NCI-H510A (cell line): ENCODE measurements at regions not wholly inside any gene's neighbourhood (a gene's known extent, or its start where the extent isn't known, plus 50 kb on each side); places are given as distances from the start of the nearest gene placed in this dataset.
A peak's percentile ranks its signal among the peaks of the same experiment; 100 is the strongest.
"Not testable (repeated sequence)": the region's sequence is repeated elsewhere in the genome, so short reads cannot be mapped to it uniquely, and the experiment has no call there.

Source experiments
- DNase-seq: peaks from one replicate; lab custom pipeline; 2025; lab: John Stamatoyannopoulos, UW

DNA sequence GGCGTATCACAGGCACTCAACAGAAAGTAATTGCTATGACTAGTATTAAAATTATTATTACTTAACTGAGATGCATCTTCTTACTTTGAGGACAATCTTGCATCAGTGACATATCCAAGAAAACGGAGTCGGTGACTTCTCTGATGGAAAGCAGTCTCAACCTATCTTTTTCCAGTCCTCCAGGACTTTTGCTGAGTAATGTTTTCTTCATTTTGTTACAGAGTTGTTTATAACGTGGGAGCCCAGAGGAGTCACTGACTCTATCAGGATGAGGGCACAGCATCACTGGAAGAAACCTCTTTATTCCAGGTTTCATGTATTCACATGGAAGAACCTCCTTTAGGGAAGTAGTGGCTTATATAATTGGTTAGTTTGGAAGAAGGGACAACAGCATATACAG lies 51.5 kb upstream of the MELK start:
- DNase-seq = no peak

- no peak for DNase-seq
Measured at GRCh38 chr9:36517131-36517530, 55.6 kb upstream of the MELK start.

- DNase-seq = no peak
Measured at GRCh38 chr9:36504156-36504555, 68.5 kb upstream of the MELK start.

GRCh38 chr9:36503172-36504088 lies 69.3 kb upstream of the MELK start:
- DNase-seq = no peak

DNA sequence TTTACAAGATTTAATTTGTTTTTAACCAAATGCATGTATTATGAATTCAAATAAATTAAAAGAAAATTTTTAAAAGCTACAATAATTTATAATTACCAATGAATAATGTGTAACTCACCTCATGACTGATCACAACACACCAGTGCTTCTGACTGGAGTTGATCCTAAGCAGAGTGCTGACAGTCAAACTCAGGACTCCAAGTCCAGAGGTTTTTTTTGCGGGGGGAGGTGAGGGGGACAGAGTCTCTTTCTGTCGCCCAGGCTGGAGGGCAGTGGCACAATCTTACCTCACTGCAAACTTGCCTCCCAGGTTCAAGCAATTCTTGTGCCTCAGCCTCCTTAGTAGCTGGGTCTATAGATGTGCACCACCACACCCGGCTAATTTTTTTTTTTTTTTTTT lies 71.0 kb upstream of the MELK start:
- DNase-seq = no peak

GRCh38 chr9:36500931-36501330 lies 71.8 kb upstream of the MELK start:
- not testable (repeated sequence) for DNase-seq

GRCh38 chr9:36499174-36499890 lies 73.4 kb upstream of the MELK start:
- no peak for DNase-seq

- DNase-seq = not testable (repeated sequence)
Measured at GRCh38 chr9:36493564-36493963, 79.1 kb upstream of the MELK start.

- no peak for DNase-seq
Measured at GRCh38 chr9:36492865-36493264, 79.8 kb upstream of the MELK start.

- DNase-seq = no peak
Measured at GRCh38 chr9:36489453-36489852, 83.2 kb upstream of the MELK start.

DNA sequence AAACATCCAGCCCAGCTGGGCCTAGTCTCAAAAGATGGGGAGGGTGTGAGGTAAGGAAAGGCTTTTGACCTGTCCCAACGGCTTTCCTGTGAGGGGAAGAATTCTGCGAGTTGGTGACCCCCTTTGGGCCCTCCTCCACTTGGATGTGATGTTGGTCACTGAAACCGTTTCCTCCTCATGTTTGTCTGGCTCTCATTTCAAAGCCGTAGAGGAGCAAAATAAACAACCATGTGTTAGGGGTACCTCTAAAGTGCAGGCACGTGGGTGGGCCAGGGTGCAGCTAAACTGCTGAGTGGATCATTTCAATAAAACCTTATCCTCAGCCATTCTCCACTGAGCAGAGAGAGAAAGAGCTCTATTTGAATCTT lies 84.3 kb upstream of the MELK start:
- DNase-seq = no peak

DNA sequence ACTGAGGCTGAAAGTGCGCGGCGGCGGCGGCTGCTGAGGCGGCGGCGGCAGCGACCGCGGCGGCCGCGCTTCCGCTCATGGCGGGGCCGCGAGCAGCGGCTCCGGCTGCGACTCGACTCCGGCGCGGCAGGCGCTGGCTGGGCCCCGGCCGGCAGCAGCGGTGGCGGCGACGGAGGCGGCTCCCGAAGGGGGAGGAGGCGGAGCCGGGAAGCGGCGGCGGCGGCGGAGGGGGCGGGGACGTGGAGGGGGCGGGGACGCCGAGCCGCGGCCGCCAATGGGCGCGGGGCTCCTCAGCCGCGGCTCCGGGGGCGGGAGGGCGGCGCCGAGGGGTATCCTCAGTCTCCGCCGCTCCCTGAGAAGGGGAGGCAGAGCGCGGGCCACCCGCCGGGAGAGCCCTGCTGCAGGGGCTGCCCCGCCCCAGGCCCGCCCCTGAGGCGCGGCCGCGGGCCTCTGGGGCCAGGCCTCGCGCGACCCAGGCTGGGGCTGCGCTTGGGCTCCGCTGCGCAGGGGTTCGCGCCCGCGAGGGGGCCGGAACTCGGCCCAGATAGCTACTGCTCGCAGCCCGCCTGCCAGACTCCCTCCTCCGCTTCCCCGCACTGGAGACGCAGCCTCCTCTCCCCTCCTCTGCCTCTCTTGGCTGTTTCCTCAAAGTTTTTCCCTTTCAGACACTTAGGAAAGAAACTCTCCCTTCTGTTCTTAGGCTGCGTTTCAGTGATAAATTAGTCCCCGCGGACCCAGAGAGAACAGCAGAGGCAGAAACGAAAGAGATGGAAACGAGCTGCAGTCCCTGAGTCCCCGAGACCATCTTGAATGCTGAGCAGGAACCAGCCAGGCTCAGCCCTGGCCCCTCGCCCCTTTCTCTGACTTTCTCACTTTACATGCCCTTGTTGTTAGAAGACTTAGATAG lies 85.0 kb upstream of the MELK start:
- peak; percentile 86 for DNase-seq

DNA sequence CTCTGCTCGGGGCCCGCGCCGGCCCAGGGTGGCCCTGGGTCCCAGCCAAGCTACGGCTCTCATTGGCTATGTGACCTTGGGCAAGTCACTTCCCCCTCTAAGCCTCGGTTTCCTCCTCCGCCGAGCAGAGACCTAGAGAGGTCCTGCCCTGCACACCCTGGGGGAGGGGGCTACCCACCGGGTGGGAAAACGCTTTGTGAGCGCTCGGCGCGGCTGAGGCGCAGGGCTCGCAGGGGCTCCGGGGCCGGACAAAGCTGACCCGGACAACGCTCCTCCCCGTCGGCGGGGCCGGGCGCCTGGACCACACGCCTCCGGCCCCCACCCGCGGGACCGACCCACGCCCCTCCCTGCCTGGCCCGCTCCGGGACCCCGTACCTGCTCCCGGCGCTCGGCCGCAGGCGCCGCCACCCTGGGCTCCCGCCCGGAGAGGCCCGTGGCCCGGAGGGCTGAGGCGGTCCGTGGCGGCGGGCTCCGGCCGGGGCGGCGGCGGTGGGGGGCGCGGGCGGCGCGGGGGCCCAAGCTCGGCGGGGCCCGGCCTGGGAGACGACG lies 85.7 kb upstream of the MELK start:
- no peak for DNase-seq

DNA sequence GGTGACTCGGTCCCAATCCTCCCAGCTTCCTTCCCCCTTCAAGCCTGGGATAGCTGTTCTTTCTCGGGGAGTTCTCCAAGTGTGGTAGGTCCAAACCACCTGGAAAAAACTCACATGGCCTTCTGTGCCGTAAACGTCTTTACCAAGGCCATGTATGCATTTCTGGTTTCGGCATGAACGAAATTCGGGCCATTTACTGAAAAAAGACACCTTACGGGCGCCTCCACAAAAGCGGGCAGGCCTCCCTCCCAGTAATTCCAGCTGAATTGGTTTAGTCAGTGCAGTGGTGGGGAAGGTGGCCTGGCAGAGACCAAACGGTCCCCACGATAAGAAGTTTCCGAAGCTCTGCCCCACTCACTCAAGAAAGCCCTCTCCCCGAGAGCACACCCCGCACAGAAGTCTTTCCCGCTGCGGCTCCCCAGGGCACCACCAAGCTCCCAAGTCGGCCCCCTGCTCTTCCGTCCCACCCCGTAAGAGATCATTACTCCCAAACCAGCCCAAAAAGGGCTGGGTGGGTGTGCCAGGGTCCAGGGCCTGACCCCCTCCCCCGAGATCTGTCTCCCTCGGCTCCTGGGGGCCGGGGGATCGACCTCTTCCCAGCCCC lies 86.3 kb upstream of the MELK start:
- DNase-seq = no peak

GRCh38 chr9:36485647-36486328 lies 85.7 kb upstream of the RNF38 start:
- no peak for DNase-seq

DNA sequence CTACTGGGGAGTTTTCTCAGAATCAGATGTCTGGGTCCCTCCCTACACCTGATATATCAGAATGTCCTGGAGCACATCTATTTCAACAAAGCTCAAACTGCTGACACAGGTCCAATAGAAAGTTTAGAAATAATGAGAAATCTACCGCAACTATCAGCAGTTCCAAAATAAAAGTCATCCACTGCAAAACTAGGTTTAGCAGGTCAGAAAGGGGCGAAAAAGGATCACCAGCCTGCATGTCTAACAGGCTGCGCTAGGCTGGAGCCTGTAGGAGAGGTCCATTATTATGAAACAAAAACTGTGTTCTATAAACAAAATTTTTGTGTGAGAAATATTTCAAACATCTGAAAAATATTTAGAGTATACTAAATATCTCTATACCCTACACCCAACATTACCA lies 84.1 kb upstream of the RNF38 start:
- no peak for DNase-seq

- no peak for DNase-seq
Measured at GRCh38 chr9:36479101-36479500, 79.0 kb upstream of the RNF38 start.

DNA sequence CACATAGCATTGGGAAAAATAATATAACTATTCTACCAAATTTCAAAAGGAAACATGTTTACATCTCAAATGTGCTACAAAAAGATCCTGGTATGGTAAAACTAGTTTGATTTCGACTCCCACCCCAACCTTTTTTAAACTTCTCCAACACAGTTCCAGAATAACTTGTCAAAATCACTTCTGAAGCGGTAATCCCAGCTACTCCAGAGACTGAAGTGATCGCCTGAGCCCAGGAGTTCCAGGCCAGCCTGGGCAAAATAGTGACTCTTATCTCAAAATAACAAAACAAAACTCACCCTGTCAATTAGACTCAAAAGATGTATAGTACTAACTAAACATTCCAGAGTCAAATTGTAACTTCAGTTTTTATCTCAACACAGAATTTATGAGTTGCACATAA lies 71.3 kb upstream of the RNF38 start:
- no peak for DNase-seq

DNA sequence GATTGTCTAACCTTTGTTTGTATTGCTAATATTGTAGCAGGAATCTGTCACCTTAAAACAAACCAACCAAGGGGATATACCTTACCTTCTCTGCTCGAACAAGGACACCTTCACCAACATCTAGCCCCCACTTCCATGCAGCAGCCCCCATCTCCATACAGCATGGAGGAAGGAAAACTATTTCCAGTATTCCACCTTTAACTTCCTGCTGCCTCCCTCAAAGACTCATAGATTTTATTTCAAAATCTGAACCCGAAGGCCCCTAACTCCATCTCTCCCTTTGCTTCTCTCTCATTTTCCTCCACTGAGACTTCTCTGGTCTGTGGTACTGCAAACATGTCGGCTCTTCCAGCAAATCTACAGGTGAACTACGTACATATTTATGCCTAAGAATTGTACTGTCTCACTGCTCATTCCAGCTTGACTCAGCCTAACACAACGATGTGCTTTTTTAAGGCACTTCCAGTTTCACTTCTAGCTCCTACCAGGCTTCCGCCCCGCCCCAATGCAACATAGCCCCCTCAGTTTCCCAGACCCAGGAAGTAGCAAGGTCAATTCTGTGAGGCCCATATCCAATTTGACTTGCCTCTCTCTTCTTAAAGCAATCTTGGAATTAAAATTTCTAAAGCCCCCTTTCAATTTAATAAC lies 70.7 kb upstream of the RNF38 start:
- DNase-seq = no peak

DNA sequence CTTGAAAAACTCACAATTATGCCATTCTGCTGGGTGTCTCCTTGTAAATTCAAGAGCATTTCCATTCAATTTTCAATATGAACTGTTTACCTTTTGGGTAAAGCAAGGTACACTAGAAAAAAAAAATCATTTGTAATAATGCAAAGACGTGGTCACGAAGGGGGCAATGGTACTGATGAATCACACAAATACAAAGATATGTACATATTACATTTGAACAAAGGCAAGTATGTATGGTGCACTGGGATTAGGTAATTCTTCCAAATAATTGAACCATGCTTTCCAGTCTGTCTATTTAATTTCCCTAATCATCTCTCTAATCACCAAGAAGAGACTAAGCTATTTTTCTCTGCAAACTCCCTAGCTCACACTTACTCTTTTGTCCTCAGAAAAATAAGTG lies 63.4 kb upstream of the RNF38 start:
- DNase-seq = no peak

DNA sequence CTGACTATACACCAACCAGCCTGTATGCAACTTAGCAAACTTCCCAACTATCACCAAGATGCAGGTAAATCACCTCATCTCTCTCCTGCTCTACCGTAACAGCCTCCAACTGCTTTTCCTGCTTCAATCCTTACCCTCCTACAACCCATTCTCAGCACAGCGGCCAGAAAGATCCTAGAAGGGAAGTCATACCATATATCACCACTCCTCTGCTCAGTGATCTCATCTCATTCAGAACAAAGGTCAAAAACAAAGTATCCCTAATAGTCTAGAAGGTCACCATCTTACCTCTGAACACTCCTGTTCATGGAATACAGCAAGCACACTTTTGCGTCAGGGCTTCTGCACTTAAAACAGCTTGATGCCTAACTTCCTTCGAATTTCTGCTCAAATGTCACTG lies 62.2 kb upstream of the RNF38 start:
- DNase-seq = no peak
